GM12865 (cell line): ENCODE measurements at regions not wholly inside any gene's neighbourhood (a gene's known extent, or its start where the extent isn't known, plus 50 kb on each side); places are given as distances from the start of the nearest gene placed in this dataset.

Experiments
- DNase-seq: peaks from one replicate; pipeline ENCODE4 v3.0.0; 2010; ENCODE audit warnings: low read depth
- H3K4me3 ChIP-seq: 2 replicates; pipeline ENCODE4 v1.5.1; 2011; ENCODE audit warnings: mild to moderate bottlenecking, low read depth, low read length, control low read depth
- TF ChIP-seq, protein P1 (sequence below): IDR thresholded peaks from 2 replicates; pipeline ENCODE4 v1.5.1; 2011; ENCODE audit warnings: low read length, control low read depth, low read depth, inconsistent platforms; ENCODE audit not compliant: insufficient read depth; ENCODE audit errors: missing control alignments

- DNase-seq, result no peak
- H3K4me3 ChIP-seq, result no peak overlapping the region
- TF ChIP-seq, protein P1, sequence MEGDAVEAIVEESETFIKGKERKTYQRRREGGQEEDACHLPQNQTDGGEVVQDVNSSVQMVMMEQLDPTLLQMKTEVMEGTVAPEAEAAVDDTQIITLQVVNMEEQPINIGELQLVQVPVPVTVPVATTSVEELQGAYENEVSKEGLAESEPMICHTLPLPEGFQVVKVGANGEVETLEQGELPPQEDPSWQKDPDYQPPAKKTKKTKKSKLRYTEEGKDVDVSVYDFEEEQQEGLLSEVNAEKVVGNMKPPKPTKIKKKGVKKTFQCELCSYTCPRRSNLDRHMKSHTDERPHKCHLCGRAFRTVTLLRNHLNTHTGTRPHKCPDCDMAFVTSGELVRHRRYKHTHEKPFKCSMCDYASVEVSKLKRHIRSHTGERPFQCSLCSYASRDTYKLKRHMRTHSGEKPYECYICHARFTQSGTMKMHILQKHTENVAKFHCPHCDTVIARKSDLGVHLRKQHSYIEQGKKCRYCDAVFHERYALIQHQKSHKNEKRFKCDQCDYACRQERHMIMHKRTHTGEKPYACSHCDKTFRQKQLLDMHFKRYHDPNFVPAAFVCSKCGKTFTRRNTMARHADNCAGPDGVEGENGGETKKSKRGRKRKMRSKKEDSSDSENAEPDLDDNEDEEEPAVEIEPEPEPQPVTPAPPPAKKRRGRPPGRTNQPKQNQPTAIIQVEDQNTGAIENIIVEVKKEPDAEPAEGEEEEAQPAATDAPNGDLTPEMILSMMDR, result no peak
Measured at GRCh38 chr5:125222597-125223240, 476.3 kb upstream of the ZNF608 start.

- TF ChIP-seq, protein P1, result no peak
- no peak for DNase-seq
Measured at GRCh38 chr5:125225424-125225823, 479.0 kb upstream of the ZNF608 start.

DNA sequence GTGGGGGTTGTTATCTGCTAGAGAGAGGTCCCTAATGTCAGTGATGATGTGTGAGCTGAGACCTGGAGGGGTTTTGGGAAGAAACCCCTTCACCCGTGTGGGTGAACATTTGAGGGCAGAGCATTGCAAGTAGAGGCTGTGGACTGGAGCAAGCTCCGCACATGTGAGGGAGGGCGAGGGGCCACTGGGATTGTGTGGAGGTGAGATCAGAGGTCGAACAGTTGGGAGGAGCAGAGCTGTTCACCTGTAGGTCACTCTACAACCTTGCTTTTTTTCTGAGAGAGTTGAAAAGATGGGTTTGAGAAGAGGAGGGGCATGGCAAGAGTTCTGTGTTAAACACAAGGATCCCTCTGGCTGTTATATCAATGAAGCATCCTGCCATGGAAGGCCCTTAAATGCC lies 480.4 kb upstream of the ZNF608 start:
- no peak for DNase-seq
- TF ChIP-seq, protein P1, result no peak
- no peak overlapping the region for H3K4me3 ChIP-seq

More at GRCh38 chr5:125225424-125225823, 479.0 kb upstream of the ZNF608 start:
- H3K4me3 ChIP-seq, result no peak overlapping the region

GRCh38 chr5:125227333-125228095 lies 481.1 kb upstream of the ZNF608 start:
- H3K4me3 ChIP-seq, result no peak overlapping the region
- TF ChIP-seq, protein P1, result peak; percentile 45
- peak; percentile 34 for DNase-seq

DNA sequence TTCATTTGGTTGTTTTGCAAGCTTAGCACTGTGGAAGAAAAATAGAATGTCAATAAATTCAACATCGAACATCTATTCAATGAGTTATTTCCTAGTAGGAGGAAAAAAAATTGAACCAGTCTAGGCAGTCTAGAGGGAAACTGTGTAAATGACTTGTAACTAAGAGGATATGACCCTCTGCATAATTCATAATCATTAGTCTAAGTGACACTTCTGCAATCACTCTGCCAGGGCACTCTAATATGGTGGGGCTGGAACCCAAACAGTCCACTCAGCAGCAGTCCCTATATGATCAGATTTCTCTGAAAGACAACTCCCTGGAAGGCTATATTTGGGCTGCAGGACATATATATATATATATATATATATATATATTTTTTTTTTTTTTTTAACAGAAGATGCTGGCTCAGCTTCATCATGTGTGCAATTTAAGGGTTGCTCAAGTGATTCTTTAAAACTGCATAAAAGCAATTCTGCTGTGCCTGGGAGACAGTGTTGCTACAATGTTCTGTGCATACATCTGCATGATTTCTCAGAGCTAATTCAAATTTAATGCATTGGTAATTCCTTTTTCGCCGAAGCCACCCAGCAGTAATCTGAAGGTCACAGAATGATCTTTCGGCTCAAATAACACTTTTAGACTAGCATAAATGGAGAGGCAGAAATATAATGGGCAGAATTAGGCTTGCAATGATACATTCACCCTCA lies 482.1 kb upstream of the ZNF608 start:
- DNase-seq, result no peak
- no peak overlapping the region for H3K4me3 ChIP-seq
- TF ChIP-seq, protein P1, result no peak

GRCh38 chr5:125229556-125229955 lies 483.1 kb upstream of the ZNF608 start:
- TF ChIP-seq, protein P1, result no peak
- DNase-seq, result no peak
- H3K4me3 ChIP-seq, result no peak overlapping the region
